Muscle layer of colon (tissue), 2 donors: ENCODE measurements at regions not wholly inside any gene's neighbourhood (a gene's known extent, or its start where the extent isn't known, plus 50 kb on each side); places are given as distances from the start of the nearest gene placed in this dataset.

ENCODE experiments used
- H3K27ac ChIP-seq: one replicate; pipeline ENCODE4 v1.7.0; 2013; ENCODE audit warnings: low read depth, mild to moderate bottlenecking, low read length, moderate library complexity
- H3K27me3 ChIP-seq, 2 donors: one replicate each; pipeline ENCODE4 v1.7.0; 2013; ENCODE audit warnings: low read length in 2 of 2, mild to moderate bottlenecking in 2 of 2; ENCODE audit not compliant: insufficient read depth in 2 of 2, control insufficient read depth in 1 of 2
- H3K36me3 ChIP-seq: one replicate; pipeline ENCODE4 v1.7.0; 2013; ENCODE audit warnings: mild to moderate bottlenecking, low read length; ENCODE audit not compliant: insufficient read depth
- H3K4me1 ChIP-seq: one replicate; pipeline ENCODE4 v1.7.0; 2013; ENCODE audit warnings: mild to moderate bottlenecking, low read length; ENCODE audit not compliant: insufficient read depth
- H3K4me3 ChIP-seq, 2 donors: one replicate each; pipeline ENCODE4 v1.7.0; 2013; ENCODE audit warnings: low read length in 2 of 2, low read depth in 1 of 2, mild to moderate bottlenecking in 1 of 2, moderate library complexity in 1 of 2
- H3K9ac ChIP-seq: one replicate; pipeline ENCODE4 v1.7.0; 2013; ENCODE audit warnings: low read length
- H3K9me3 ChIP-seq: one replicate; pipeline ENCODE4 v1.7.0; 2013; ENCODE audit warnings: mild to moderate bottlenecking, low read length
- donor health status: abdominal sarcoma.
- donor health status: Adenocarcinoma of cecum.

DNA sequence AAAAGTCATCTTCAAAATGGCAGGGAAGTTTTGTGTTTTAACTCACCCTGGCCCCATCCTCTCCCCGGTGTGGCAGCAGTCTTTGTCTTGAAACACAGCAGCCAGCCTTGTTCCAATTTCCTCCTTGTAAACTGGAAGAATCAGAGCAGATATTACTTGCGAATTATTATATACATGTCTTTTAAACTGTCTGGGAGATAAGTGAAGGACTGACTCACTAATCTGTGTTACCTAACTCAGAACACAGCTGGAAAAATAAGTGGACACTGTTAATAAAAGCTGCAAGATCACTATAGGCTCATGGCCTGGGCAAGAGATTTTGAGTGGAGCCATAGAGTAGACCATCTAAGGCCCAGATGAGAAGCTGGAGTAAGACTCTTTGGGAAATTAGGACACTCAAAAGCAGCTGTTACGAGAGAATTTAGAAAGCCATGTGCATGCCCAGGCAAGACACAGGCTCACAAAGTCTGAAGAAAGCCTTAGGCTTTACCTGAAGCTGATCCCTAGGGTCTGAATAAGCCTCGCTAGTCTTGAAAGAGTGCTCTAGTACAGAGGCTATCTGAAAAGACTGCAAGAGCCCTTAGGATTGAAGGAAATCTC, 233.0 kb upstream of the RAB4A start:
- H3K27me3 ChIP-seq, result no peaks in the 10 kb centered on the region
- H3K27ac ChIP-seq, result no peak overlapping the region

DNA sequence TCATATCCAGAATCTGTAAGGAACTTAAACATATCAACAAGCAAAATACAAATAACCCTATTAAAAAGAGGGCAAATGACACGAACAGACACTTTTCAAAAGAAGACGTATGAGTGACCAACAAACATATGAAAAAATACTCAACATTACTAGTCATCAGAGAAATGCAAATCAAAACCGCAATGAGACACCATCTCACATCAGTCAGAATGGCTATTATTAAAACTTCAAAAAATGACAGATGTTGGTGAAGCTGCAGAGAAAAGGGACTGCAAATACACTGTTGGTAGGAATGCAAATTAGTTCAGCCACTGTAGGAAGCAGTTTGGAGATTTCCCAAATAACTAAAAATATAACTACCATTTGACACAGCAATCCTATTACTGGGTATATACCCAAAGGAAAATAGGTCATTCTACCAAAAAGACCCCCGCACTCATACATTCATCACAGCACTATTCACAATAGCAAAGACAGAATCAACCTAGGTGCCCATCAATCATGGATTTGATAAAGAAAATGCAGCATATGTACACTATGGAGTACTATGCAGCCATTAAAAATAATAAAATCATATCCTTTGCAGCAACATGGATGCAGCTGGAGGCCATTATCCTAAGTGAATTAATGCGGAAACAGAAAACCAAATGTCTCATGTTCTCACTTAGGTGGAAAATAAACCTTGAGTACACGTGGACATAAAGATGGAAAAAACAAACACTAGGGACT, 230.1 kb upstream of the RAB4A start:
- H3K36me3 ChIP-seq, result no peaks in the 10 kb centered on the region
- no peak overlapping the region for H3K9ac ChIP-seq
- no peak overlapping the region for H3K27ac ChIP-seq
- H3K27me3 ChIP-seq, result no peaks in the 10 kb centered on the region
- no peaks in the 10 kb centered on the region for H3K9me3 ChIP-seq
- no peaks in the 10 kb centered on the region for H3K4me1 ChIP-seq
- no peak overlapping the region for H3K4me3 ChIP-seq

More for the DNA sequence above, 233.0 kb upstream of the RAB4A start:
- H3K4me1 ChIP-seq, result peaks cover 6% of the 10 kb centered on the region
- H3K4me3 ChIP-seq, result no peak overlapping the region
- no peaks in the 10 kb centered on the region for H3K9me3 ChIP-seq
- H3K9ac ChIP-seq, result no peak overlapping the region
- H3K36me3 ChIP-seq, result no peaks in the 10 kb centered on the region

DNA sequence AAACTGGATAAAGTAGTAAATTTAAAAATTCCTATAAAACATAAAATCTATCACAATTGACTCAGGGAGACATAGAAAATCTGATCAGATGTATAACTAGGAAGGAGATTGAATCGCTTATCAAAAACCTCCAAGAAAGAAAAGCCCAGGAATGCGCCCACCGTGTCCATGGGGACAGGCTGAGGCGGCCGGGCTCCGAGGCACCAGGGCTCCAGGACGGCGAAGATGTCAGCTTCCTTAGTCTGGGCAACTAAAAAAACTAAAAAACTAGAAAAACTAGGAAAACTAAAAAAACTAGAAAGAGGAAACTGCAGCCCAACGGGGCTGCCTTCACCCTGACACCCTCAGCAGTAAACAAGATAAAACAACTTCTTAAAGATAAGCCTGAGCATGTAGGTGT, 229.0 kb upstream of the RAB4A start:
- H3K4me1 ChIP-seq, result no peaks in the 10 kb centered on the region
- H3K27ac ChIP-seq, result no peak overlapping the region
- H3K9me3 ChIP-seq, result no peaks in the 10 kb centered on the region
- no peaks in the 10 kb centered on the region for H3K27me3 ChIP-seq
- H3K36me3 ChIP-seq, result no peaks in the 10 kb centered on the region
- H3K4me3 ChIP-seq, result no peak overlapping the region
- H3K9ac ChIP-seq, result no peak overlapping the region

DNA sequence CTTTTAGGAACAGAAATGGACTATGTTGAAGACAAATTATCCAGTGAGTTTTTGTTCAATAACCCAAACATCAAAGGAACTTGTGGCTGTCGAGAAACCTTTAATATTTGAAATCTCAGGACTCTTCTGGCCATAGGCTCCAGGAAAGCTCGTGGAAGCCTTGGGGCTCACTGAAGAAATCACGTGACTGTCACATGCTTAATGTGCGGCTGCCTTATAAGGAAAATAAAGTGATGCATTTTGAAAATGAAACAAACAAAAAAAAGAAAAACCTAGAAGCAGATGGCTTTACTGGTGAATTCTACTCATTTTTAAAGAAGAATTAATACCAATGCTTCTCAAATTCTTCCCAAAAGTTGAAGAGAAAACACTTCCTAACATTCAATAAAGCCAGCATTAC, 228.4 kb upstream of the RAB4A start:
- Histone ChIP-seq H3K27me3 (no peaks in the 10 kb centered on the region), H3K36me3 (no peaks in the 10 kb centered on the region), H3K9me3 (no peaks in the 10 kb centered on the region), H3K9ac (no peak overlapping the region), H3K4me1 (no peaks in the 10 kb centered on the region), H3K4me3 (no peak overlapping the region), H3K27ac (no peak overlapping the region)

DNA sequence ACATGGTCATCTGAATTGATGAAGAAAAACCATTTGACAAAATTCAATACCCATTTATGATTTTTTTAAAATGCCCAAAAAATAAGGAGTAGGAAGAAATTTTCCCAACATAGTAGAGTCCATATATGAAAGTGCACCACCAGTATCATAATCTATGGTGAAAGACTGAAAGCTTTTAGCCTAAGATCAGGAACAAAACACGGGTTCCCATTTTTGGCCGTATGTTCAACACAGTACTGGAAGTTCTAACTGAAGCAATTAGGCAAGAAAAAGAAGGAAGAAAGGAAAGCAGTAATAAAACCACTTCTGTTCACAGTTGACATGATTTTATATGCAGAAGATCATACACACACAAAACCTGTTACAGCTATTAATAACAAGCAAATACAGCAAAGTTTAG, 227.8 kb upstream of the RAB4A start:
- no peaks in the 10 kb centered on the region for H3K4me1 ChIP-seq
- H3K9me3 ChIP-seq, result no peaks in the 10 kb centered on the region
- no peaks in the 10 kb centered on the region for H3K36me3 ChIP-seq
- no peak overlapping the region for H3K4me3 ChIP-seq
- H3K27ac ChIP-seq, result no peak overlapping the region
- H3K9ac ChIP-seq, result no peak overlapping the region
- no peaks in the 10 kb centered on the region for H3K27me3 ChIP-seq

DNA sequence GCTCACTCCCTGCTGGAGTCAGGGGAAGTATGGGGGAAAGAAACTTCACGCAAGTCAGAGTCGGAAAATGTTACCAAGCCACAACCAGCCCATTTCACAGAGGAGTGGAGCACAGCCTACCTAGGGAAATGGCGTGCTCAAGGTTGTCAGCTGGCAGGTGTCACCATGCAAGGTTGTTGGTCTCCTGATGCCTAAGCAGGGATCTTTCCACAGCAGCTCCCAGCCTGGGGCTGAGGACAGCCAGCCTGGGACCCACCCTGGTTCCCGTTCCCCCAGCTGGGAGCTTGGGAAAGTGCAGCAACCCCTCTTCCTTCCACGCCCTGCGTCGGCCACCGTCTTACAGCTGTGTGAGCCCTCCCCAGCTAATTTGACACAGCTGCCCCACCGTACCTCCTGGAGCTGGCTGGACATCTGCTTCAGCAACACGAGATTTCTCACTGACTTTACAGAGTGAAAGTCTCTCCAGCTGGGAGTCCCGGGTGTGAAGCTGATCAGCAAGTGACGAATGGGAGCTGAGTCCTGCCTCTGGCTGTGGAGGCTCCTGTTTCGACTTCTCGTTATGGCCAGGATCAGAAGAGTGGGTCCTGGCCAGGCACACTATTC, 224.6 kb upstream of the RAB4A start:
- Histone ChIP-seq H3K4me3 (no peak overlapping the region), H3K9ac (no peak overlapping the region), H3K27me3 (no peaks in the 10 kb centered on the region), H3K9me3 (no peaks in the 10 kb centered on the region), H3K4me1 (no peaks in the 10 kb centered on the region), H3K27ac (no peak overlapping the region), H3K36me3 (no peaks in the 10 kb centered on the region)

DNA sequence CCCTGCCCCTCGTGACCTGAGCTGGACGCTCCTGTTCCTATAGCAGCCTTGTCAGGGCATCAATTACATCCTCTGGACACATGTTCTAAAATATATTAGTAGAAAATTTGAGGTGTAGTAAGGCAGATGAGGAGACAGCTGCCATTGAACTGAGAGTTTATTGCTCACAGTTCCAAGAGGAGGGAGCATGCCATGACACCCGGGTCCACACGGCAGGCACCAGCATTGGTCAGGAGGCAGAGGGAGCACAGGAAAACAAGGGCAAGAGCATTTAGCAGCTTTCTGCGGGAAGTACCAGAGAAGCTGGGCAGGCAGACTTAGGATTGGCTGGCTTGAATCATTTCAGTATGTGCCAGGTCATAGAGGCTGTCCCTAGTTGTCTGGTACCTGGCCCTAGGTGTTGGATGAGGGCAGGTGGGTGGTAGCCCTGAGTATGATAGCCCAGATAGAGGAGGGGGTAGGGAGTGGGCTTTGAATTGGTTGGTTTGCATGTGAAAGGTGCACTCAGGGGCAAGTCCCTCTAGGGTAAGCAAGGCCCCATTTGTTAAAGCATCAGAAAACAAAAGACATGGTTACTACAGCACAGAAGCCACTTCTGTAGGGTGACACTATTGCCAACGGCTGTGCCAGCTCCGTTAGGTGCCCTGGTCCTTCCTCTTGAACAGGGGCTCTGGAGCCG, 223.6 kb upstream of the RAB4A start:
- no peak overlapping the region for H3K27ac ChIP-seq
- no peak overlapping the region for H3K4me3 ChIP-seq
- no peaks in the 10 kb centered on the region for H3K27me3 ChIP-seq
- H3K9me3 ChIP-seq, result no peaks in the 10 kb centered on the region
- no peak overlapping the region for H3K9ac ChIP-seq
- H3K36me3 ChIP-seq, result no peaks in the 10 kb centered on the region
- H3K4me1 ChIP-seq, result no peaks in the 10 kb centered on the region

DNA sequence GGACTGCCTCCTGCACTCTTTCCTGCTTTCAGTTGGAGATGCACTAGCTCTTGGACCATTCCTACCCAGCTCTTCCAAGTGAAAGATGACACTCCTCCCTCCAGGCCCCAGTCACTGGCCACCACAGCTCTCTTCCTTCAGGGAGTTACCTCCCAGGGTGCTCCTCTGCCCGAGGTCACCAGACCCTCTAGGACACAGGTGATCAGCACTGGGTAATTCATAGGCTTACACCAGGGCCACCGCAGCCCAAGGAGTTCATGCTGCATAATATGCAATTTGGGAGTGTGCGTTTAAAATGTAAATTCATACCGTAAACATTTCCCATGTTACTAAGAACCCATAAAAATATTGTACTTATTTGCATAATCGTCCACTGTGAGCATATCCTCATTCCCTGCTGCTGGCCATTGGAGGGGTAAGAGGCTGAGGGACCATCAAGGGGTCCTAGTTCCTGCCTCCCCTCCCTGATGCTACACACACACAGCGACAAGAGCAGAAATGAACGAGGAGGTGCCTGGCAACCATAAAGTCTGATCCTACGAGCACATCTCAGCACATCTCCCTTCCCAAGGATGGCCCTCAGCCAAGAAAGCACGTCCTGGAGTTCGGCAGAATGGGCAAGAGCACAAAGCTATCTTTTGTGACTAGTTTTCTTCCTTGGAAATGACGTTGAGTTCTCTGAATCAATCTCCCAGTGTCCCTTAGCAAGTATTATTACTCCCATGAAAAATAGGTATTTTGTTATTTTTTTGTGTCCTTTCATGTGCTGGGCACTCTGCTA, 222.9 kb upstream of the RAB4A start:
- Histone ChIP-seq H3K4me1 (no peaks in the 10 kb centered on the region), H3K4me3 (no peak overlapping the region), H3K27me3 (no peaks in the 10 kb centered on the region), H3K27ac (no peak overlapping the region), H3K36me3 (no peaks in the 10 kb centered on the region), H3K9ac (no peak overlapping the region), H3K9me3 (no peaks in the 10 kb centered on the region)

DNA sequence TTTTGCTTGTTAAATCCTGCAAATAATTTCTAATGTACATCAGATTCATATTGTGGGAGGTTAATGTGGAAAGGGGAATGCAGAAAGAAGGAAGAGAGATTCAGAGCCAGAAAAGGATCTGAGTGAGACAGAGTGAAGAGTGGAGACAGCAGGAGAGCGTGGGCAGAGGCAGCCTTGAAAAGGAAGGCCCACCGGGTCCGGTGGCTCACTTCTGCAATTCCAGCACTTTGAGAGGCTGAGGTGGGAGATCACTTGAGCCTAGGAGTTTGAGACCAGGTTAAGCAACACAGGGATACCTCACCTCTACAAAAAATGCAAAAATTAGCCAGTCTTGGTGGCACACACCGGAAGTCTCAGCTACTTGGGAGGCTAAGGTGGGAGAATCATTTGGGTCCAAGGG, 222.0 kb upstream of the RAB4A start:
- no peaks in the 10 kb centered on the region for H3K9me3 ChIP-seq
- H3K27me3 ChIP-seq, result no peaks in the 10 kb centered on the region
- H3K4me1 ChIP-seq, result no peaks in the 10 kb centered on the region
- H3K27ac ChIP-seq, result no peak overlapping the region
- H3K36me3 ChIP-seq, result no peaks in the 10 kb centered on the region
- no peak overlapping the region for H3K4me3 ChIP-seq
- no peak overlapping the region for H3K9ac ChIP-seq

DNA sequence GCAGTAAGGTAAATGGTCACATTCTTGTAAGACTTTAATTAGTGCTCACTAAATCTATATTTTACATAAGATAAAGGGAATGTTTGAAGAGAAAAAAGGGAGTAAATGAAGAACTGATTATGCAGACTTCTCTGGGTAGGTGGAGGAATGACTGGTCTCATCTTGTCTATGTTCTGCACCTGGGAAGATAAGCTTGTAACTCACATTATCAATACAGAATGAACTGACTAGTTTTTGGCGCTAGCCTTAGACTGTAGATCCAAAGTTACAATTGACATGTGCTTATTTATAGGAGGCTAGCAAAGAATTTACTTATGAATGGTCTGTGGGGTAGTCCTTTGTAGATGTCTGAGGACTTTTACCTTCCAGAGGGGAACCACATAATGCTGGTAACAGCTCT, 214.9 kb upstream of the RAB4A start:
- Histone ChIP-seq H3K27ac (no peak overlapping the region), H3K9me3 (no peaks in the 10 kb centered on the region), H3K4me1 (peaks cover 20% of the 10 kb centered on the region), H3K36me3 (no peaks in the 10 kb centered on the region), H3K27me3 (no peaks in the 10 kb centered on the region), H3K4me3 (no peak overlapping the region), H3K9ac (no peak overlapping the region)

DNA sequence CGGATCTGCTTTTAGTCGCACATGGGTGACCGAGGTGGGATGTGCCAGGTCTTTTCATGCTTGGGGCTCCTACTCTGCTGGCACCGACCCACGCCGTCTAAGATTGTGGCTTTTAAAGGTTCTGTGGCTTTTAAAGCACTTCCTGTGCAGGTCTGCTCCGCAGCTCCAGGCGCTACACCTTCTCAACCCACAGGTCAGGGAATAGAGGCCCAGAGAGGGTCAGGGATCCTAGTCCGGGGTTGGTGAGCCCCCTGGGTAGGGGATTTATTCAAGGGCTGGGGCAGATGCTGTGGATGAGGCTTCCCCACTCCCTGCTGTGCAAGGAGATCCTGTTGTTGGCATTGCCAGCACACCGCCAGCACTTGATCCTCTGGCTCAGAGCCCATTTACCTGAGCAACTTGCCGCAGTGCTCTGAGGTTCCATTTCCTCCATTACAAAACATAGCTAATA, 212.8 kb upstream of the RAB4A start:
- H3K9ac ChIP-seq, result no peak overlapping the region
- no peak overlapping the region for H3K27ac ChIP-seq
- no peak overlapping the region for H3K4me3 ChIP-seq
- H3K27me3 ChIP-seq, result no peaks in the 10 kb centered on the region
- no peaks in the 10 kb centered on the region for H3K9me3 ChIP-seq
- no peaks in the 10 kb centered on the region for H3K36me3 ChIP-seq
- H3K4me1 ChIP-seq, result peaks cover 36% of the 10 kb centered on the region
